ENCODE measurements at regions not wholly inside any gene's neighbourhood (a gene's known extent, or its start where the extent isn't known, plus 50 kb on each side); places are given as distances from the start of the nearest gene placed in this dataset.

GRCh38 chrX:136963973-136964372 lies 69.8 kb downstream of the GPR101 start:
- Histone ChIP-seq H3K27ac (ENCODE audit: low read depth, low read length) (no peak overlapping the region), H3K36me3 (ENCODE audit: control insufficient read depth in 1 of 2, insufficient read depth in 2 of 2, low read length in 2 of 2) (no peaks in the 10 kb centered on the region), H3K9ac (ENCODE audit: low read length) (no peak overlapping the region), H3K9me3 (ENCODE audit: control insufficient read depth in 1 of 2, insufficient read depth in 1 of 2, low read depth in 1 of 2, low read length in 2 of 2) (no peaks in the 10 kb centered on the region), H3K4me3 (replicated peaks in 1 of 2; ENCODE audit: low read depth in 1 of 2, low read length in 2 of 2) (no peak overlapping the region), H4K20me1 (ENCODE audit: insufficient read depth) (no peaks in the 10 kb centered on the region), H3K4me1 (ENCODE audit: control insufficient read depth in 1 of 2, insufficient read depth in 2 of 2, low read length in 2 of 2) (no peaks in the 10 kb centered on the region), H3K9me2 (ENCODE audit: insufficient read depth) (no peaks in the 10 kb centered on the region), H2AFZ (ENCODE audit: low read depth, low read length, poor library complexity, severe bottlenecking) (no peak overlapping the region), H3K4me2 (ENCODE audit: low read length) (no peak overlapping the region), H3K27me3 (ENCODE audit: insufficient read depth, low read length) (no peaks in the 10 kb centered on the region), H3K79me2 (ENCODE audit: insufficient read depth, low read length) (no peaks in the 10 kb centered on the region)
- TF ChIP-seq TCF7L2 (IDR thresholded peaks at IDR 0.05; ENCODE audit: borderline replicate concordance, extremely low read depth, insufficient read depth, insufficient read length) (no peak), YY1 (IDR thresholded peaks at IDR 0.05; ENCODE audit: extremely low read depth, insufficient replicate concordance, low read depth, low read length) (no peak), EGR1 (IDR thresholded peaks at IDR 0.05; ENCODE audit: low read depth) (no peak), EZH2phosphoT487 (IDR thresholded peaks at IDR 0.05; ENCODE audit: borderline replicate concordance) (no peak), CTCF (IDR thresholded peaks at IDR 0.05 in 2 of 3, conservative IDR thresholded peaks at IDR 0.05 in 1 of 3; ENCODE audit: borderline replicate concordance in 1 of 3, insufficient read depth in 1 of 3, low read depth in 2 of 3, low read length in 2 of 3) (no peak), ELF1 (IDR thresholded peaks at IDR 0.05; ENCODE audit: borderline replicate concordance, low read depth) (no peak), SRF (IDR thresholded peaks at IDR 0.05; ENCODE audit: low read depth) (no peak)
- ATAC-seq (no peak), DNase-seq (ENCODE audit: low read depth, low spot score) (no peak)
- ChIA-PET POLR2A (no interaction called here), RAD21 (ENCODE audit: low non-redundant PET in 1 of 2, low total read pairs in 2 of 2, uncharacterized antibody in 2 of 2, unreplicated experiment in 2 of 2) (no interaction called here), CTCF (no interaction called here)
- intact Hi-C loops (cut with micrococcal nuclease) = no loop called here
- no TSS peak for BruUV-seq (replicated peaks)

GRCh38 chrX:136961594-136962135 lies 72.1 kb downstream of the GPR101 start:
- BruUV-seq (replicated peaks) = no TSS peak
- TF ChIP-seq TCF7L2 (IDR thresholded peaks at IDR 0.05; ENCODE audit: borderline replicate concordance, extremely low read depth, insufficient read depth, insufficient read length) (no peak), ZNF274 (IDR thresholded peaks at IDR 0.05; ENCODE audit: low read depth, low read length) (no peak), SRF (IDR thresholded peaks at IDR 0.05; ENCODE audit: low read depth) (no peak), ELF1 (IDR thresholded peaks at IDR 0.05; ENCODE audit: borderline replicate concordance, low read depth) (no peak), POLR2A (IDR thresholded peaks at IDR 0.05; ENCODE audit: borderline replicate concordance, extremely low read depth, insufficient read depth, insufficient read length) (no peak), JUND (IDR thresholded peaks at IDR 0.05) (no peak), CTCF (IDR thresholded peaks at IDR 0.05 in 2 of 3, conservative IDR thresholded peaks at IDR 0.05 in 1 of 3; ENCODE audit: borderline replicate concordance in 1 of 3, insufficient read depth in 1 of 3, low read depth in 2 of 3, low read length in 2 of 3) (no peak), RAD21 (IDR thresholded peaks at IDR 0.05; ENCODE audit: low read depth) (no peak), EZH2phosphoT487 (IDR thresholded peaks at IDR 0.05; ENCODE audit: borderline replicate concordance) (no peak), FOSL1 (IDR thresholded peaks at IDR 0.05; ENCODE audit: low read depth) (no peak), MAX (IDR thresholded peaks at IDR 0.05) (no peak)

More at GRCh38 chrX:136961594-136962135, 72.1 kb downstream of the GPR101 start:
- no peaks in the 10 kb centered on the region for H3K4me1 ChIP-seq (ENCODE audit: control insufficient read depth in 1 of 2, insufficient read depth in 2 of 2, low read length in 2 of 2)
- no peak overlapping the region for H3K4me2 ChIP-seq (ENCODE audit: low read length)
- H3K4me3 ChIP-seq (replicated peaks in 1 of 2; ENCODE audit: low read depth in 1 of 2, low read length in 2 of 2) = no peak overlapping the region
- no peak overlapping the region for H3K9ac ChIP-seq (ENCODE audit: low read length)
- intact Hi-C loops (cut with micrococcal nuclease) = no loop called here
- ATAC-seq (no peak), DNase-seq (ENCODE audit: low read depth, low spot score) (no peak)
- H3K79me2 ChIP-seq (ENCODE audit: insufficient read depth, low read length) = no peaks in the 10 kb centered on the region
- H4K20me1 ChIP-seq (ENCODE audit: insufficient read depth) = no peaks in the 10 kb centered on the region
- H3K9me3 ChIP-seq (ENCODE audit: control insufficient read depth in 1 of 2, insufficient read depth in 1 of 2, low read depth in 1 of 2, low read length in 2 of 2) = no peaks in the 10 kb centered on the region
- ChIA-PET RAD21 (ENCODE audit: low non-redundant PET in 1 of 2, low total read pairs in 2 of 2, uncharacterized antibody in 2 of 2, unreplicated experiment in 2 of 2) (no interaction called here), POLR2A (no interaction called here), CTCF (no interaction called here)
- H3K27ac ChIP-seq (ENCODE audit: low read depth, low read length) = no peak overlapping the region
- H3K9me2 ChIP-seq (ENCODE audit: insufficient read depth) = no peaks in the 10 kb centered on the region
- H3K27me3 ChIP-seq (ENCODE audit: insufficient read depth, low read length) = no peaks in the 10 kb centered on the region
- no peak overlapping the region for H2AFZ ChIP-seq (ENCODE audit: low read depth, low read length, poor library complexity, severe bottlenecking)
- H3K36me3 ChIP-seq (ENCODE audit: control insufficient read depth in 1 of 2, insufficient read depth in 2 of 2, low read length in 2 of 2) = no peaks in the 10 kb centered on the region
